Hematopoietic multipotent progenitor cell treated with erythropoietin and hydrocortisone succinate and interleukin-3 and kit ligand, for 6 days (in vitro differentiated cells): ENCODE measurements at regions not wholly inside any gene's neighbourhood (a gene's known extent, or its start where the extent isn't known, plus 50 kb on each side); places are given as distances from the start of the nearest gene placed in this dataset.

ENCODE experiments used
- DNase-seq: peaks from one replicate; pipeline ENCODE4 v3.0.0-alpha.2; 2015

DNA sequence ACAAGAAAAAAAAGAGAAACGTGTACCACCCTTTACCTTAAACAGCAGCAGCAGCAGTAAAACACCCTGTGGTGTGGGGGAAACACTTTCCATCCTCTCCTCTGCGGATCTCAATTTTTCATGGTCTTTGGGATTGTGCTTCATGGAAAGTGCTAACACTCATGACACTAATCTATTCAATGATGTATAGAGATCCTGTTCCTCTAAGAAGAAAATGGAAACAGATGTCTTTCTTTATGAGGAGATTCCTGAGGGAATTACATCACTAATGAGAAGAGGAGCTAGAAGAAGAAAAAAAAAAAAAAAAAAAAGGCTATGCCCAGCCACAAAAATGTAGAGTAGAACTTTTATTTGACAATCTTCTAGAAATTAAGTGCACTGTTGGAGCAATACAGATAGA is 62.9 kb upstream of the NDST3 start:
- no peak for DNase-seq

DNA sequence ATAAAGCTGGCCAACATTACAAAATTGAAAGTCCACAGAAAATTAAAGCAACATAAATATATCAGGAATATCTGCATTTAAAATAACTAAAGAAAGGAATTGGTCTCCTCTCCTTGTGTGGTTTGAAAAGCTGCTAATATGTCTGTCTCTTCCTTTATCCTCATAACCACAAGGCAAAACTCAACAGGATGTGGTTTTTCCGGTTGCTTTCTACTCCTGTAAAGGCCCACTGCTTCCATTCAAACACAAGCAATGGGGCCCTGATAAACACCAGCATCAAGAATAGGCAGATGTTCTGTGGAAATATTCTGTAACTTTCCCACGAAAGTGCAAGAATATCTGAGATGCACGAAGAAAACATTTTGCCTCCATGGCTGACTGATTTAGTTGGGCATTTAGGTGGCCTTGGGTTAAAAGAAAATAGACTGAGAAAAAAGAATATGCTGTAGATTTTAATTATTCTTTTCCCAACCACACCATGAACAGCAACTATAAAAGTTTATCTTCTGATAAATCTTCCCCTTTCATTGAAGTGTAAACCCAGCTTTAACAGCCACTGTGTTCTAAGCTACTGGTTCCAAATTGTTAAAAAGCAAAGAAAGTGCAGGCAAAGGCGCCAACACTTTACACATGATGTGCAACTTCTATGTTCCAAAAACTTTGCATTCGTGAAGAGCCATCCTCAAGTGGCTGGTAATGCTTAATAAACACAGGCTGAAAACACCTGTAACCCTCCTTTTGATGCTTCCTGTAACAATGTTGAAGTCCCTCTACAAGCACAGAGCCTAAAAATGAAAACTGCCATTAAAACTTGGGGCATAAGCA is 50.5 kb upstream of the NDST3 start:
- peak; percentile 90 for DNase-seq

DNA sequence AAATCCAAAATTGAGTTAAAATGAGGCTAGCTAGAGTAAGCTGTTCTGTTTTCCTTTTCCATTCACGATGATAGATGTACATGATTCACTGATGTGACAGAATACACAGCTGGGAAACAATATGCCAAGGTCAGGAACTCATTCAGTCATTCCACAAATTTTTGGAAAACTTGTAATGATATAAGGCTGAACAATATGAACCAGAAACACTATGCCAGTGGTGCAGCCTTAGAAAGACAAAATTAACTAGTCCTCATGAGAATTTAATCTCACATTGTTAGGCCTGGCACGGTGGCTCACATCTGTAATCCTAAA is 50.0 kb upstream of the NDST3 start:
- DNase-seq, result no peak
